Hepatocyte (in vitro differentiated cells): ENCODE measurements at regions not wholly inside any gene's neighbourhood (a gene's known extent, or its start where the extent isn't known, plus 50 kb on each side); places are given as distances from the start of the nearest gene placed in this dataset.

Experiments
- DNase-seq: peaks from one replicate; pipeline ENCODE4 v3.0.0-alpha.2; 2016; ENCODE audit warnings: low spot score
- H2AFZ ChIP-seq: fragments of 200-600 bp; sonication (generic); 2 replicates; pipeline ENCODE4 v1.6.0; 2016; ENCODE audit warnings: antibody characterized with exemption, mild to moderate bottlenecking
- H3K27ac ChIP-seq: fragments of 200-600 bp; sonication (generic); 2 replicates; pipeline ENCODE4 v1.5.1; 2016; ENCODE audit warnings: mild to moderate bottlenecking
- H3K27me3 ChIP-seq: fragments of 200-600 bp; sonication (generic); 2 replicates; pipeline ENCODE4 v1.6.1; 2016
- H3K36me3 ChIP-seq: fragments of 200-600 bp; sonication (generic); replicated peaks from 2 replicates; pipeline ENCODE4 v1.5.1; 2016; ENCODE audit warnings: low read depth; ENCODE audit not compliant: insufficient read depth
- H3K4me1 ChIP-seq: fragments of 200-600 bp; sonication (generic); 2 replicates; pipeline ENCODE4 v1.5.1; 2016; ENCODE audit warnings: mild to moderate bottlenecking, moderate library complexity; ENCODE audit not compliant: insufficient read depth
- H3K4me2 ChIP-seq: fragments of 200-600 bp; sonication (generic); 2 replicates; pipeline ENCODE4 v1.6.0; 2016
- H3K4me3 ChIP-seq: fragments of 200-600 bp; sonication (generic); 2 replicates; pipeline ENCODE4 v1.5.1; 2016; ENCODE audit warnings: mild to moderate bottlenecking
- H3K79me2 ChIP-seq: fragments of 200-600 bp; sonication (generic); 2 replicates; pipeline ENCODE4 v1.6.0; 2017; ENCODE audit warnings: mild to moderate bottlenecking
- H3K9me2 ChIP-seq: fragments of 200-600 bp; sonication (generic); replicated peaks from 2 replicates; pipeline ENCODE4 v1.6.0; 2017; ENCODE audit warnings: mild to moderate bottlenecking; ENCODE audit not compliant: insufficient read depth
- H3K9me3 ChIP-seq: fragments of 200-600 bp; sonication (generic); 2 replicates; pipeline ENCODE4 v1.5.1; 2016; ENCODE audit warnings: low read depth, mild to moderate bottlenecking
- H4K20me1 ChIP-seq: fragments of 200-600 bp; sonication (generic); 2 replicates; pipeline ENCODE4 v1.6.0; 2016; ENCODE audit warnings: mild to moderate bottlenecking; ENCODE audit not compliant: insufficient read depth, poor library complexity, severe bottlenecking
- EZH2 ChIP-seq: fragments of 200-600 bp; sonication (generic); IDR thresholded peaks from 2 replicates; pipeline ENCODE4 v1.6.1; 2016; ENCODE audit warnings: antibody characterized with exemption, mild to moderate bottlenecking, borderline replicate concordance
- EZH2phosphoT487 ChIP-seq: fragments of 200-600 bp; sonication (generic); IDR thresholded peaks from one replicate; pipeline ENCODE4 v1.6.1; 2018; ENCODE audit warnings: antibody characterized with exemption, mild to moderate bottlenecking, low read depth, moderate library complexity; ENCODE audit not compliant: unreplicated experiment, severe bottlenecking
- WGBS: methylation state at CpG from one replicate; pipeline ENCODE4 v1.1.6; 2016; ENCODE audit warnings: low lambda C conversion rate; ENCODE audit errors: missing lambda C conversion rate; 5-methylcytosine and 5-hydroxymethylcytosine counted together
- TF ChIP-seq, protein P1 (sequence below): fragments of 200-600 bp; sonication (generic); IDR thresholded peaks from 2 replicates; pipeline ENCODE4 v1.5.1; 2016; ENCODE audit warnings: antibody characterized with exemption, mild to moderate bottlenecking; ENCODE audit not compliant: poor library complexity

DNA sequence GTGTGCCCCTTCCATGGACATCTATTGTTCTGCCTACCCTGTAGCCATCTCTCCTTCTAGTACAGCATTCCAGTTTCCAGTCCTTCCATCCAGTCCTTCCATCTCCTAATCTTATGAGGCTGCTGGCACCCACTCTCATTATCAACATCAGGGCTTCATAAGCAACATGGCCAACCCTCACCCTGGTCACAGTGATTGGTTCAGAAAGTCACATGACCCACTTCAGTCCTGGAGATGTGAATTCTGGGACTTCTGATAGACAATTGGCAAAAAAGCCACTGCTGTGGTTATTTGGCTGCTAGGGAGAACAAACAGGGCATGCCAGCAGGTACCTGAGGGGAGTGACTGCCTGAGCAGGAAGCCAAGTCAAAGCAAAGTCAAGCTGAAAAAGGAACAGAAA lies 164.7 kb upstream of the C16orf82 start:
- TF ChIP-seq EZH2phosphoT487 (no peak), EZH2 (no peak)
- TF ChIP-seq, protein P1, sequence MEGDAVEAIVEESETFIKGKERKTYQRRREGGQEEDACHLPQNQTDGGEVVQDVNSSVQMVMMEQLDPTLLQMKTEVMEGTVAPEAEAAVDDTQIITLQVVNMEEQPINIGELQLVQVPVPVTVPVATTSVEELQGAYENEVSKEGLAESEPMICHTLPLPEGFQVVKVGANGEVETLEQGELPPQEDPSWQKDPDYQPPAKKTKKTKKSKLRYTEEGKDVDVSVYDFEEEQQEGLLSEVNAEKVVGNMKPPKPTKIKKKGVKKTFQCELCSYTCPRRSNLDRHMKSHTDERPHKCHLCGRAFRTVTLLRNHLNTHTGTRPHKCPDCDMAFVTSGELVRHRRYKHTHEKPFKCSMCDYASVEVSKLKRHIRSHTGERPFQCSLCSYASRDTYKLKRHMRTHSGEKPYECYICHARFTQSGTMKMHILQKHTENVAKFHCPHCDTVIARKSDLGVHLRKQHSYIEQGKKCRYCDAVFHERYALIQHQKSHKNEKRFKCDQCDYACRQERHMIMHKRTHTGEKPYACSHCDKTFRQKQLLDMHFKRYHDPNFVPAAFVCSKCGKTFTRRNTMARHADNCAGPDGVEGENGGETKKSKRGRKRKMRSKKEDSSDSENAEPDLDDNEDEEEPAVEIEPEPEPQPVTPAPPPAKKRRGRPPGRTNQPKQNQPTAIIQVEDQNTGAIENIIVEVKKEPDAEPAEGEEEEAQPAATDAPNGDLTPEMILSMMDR = no peak
- Histone ChIP-seq H3K4me2 (no peak overlapping the region), H3K4me1 (no peaks in the 10 kb centered on the region), H3K27ac (no peak overlapping the region), H3K4me3 (no peak overlapping the region), H2AFZ (no peak overlapping the region), H3K27me3 (no peaks in the 10 kb centered on the region), H3K36me3 (no peaks in the 10 kb centered on the region), H3K9me3 (no peaks in the 10 kb centered on the region), H3K9me2 (no peaks in the 10 kb centered on the region), H4K20me1 (no peaks in the 10 kb centered on the region), H3K79me2 (no peaks in the 10 kb centered on the region)
- DNase-seq = no peak

DNA sequence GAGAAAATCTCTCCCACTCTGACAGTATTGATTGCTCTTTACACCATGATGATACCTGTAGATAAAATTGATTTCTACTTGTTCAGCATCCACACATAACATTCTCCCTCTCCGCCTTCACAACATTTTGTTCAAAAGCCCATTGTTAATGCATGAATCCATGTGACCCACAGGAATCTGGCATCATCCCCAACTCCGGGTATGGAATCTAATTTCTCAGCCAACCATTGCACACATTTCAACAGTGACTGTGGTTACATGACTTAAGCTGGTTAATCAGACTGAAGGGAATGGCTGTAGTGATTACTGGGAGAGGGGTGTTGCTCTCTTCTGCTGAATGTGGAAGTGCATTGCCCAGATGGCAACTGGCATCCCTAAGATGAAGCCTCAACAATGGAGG lies 161.4 kb upstream of the C16orf82 start:
- no peak overlapping the region for H3K4me3 ChIP-seq
- H3K4me2 ChIP-seq = no peak overlapping the region
- H3K27ac ChIP-seq = no peak overlapping the region
- H2AFZ ChIP-seq = no peak overlapping the region
- H3K4me1 ChIP-seq = no peaks in the 10 kb centered on the region
- DNase-seq = no peak
- no peaks in the 10 kb centered on the region for H4K20me1 ChIP-seq
- H3K79me2 ChIP-seq = no peaks in the 10 kb centered on the region
- TF ChIP-seq EZH2phosphoT487 = no peak
- TF ChIP-seq EZH2 = no peak
- TF ChIP-seq, protein P1 = no peak
- no peaks in the 10 kb centered on the region for H3K9me3 ChIP-seq
- no peaks in the 10 kb centered on the region for H3K9me2 ChIP-seq
- H3K27me3 ChIP-seq = no peaks in the 10 kb centered on the region
- WGBS = 83% methylated on average over 2 of the region's 2 CpGs
- H3K36me3 ChIP-seq = no peaks in the 10 kb centered on the region

DNA sequence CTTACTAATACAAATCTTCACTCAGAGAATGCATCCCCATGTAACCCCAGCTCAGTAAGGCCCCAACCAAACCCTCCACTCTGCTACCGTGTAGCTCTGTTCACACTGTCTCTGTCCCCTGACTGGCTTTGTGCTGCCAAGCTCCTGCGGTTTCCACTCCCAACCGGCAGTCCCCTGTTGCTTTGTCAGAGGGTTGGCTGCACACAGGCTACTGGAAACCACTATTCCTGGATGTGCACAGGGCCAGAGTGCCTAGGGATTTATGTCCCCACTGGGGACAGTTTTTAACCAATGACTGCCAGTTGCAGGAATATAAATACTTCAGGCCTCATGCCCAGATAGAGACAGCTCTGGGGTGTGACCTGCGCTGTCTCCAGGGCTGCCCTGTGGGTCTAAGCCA lies 157.1 kb upstream of the C16orf82 start:
- Histone ChIP-seq H3K9me3 (no peaks in the 10 kb centered on the region), H3K27ac (no peak overlapping the region), H3K36me3 (no peaks in the 10 kb centered on the region), H3K79me2 (no peaks in the 10 kb centered on the region), H4K20me1 (no peaks in the 10 kb centered on the region), H2AFZ (no peak overlapping the region), H3K4me1 (no peaks in the 10 kb centered on the region), H3K4me3 (no peak overlapping the region), H3K27me3 (no peaks in the 10 kb centered on the region), H3K9me2 (no peaks in the 10 kb centered on the region), H3K4me2 (no peak overlapping the region)
- TF ChIP-seq, protein P1 = no peak
- TF ChIP-seq EZH2 (no peak), EZH2phosphoT487 (no peak)
- WGBS = 89% methylated on average over 4 of the region's 4 CpGs
- no peak for DNase-seq

DNA sequence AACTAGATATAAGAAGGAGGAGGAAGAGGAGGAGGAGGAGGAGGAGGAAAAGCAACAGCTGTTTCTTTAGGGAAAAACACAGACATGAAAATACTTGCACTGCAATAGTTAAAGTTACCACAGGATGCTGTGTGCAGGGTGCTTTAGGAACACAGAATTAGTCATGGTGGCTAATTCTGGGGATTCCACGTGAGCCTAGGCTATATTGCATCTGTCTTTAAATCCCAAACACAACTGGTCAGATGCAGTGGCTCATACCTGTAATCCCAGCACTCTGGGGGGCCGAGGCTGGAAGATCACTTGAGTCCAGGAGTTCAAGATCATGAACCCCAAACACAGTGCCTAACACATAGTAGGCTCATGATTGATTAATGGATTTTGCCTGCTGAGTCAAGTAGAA lies 155.3 kb upstream of the C16orf82 start:
- no peaks in the 10 kb centered on the region for H3K9me2 ChIP-seq
- H3K27ac ChIP-seq = no peak overlapping the region
- H3K4me2 ChIP-seq = no peak overlapping the region
- H4K20me1 ChIP-seq = no peaks in the 10 kb centered on the region
- no peaks in the 10 kb centered on the region for H3K27me3 ChIP-seq
- no peak overlapping the region for H3K4me3 ChIP-seq
- no peaks in the 10 kb centered on the region for H3K4me1 ChIP-seq
- no peaks in the 10 kb centered on the region for H3K36me3 ChIP-seq
- TF ChIP-seq EZH2 (no peak), EZH2phosphoT487 (no peak)
- TF ChIP-seq, protein P1 = no peak
- no peak overlapping the region for H2AFZ ChIP-seq
- H3K79me2 ChIP-seq = no peaks in the 10 kb centered on the region
- no peak for DNase-seq
- no peaks in the 10 kb centered on the region for H3K9me3 ChIP-seq
- 66% methylated on average over 2 of the region's 2 CpGs for WGBS
